Gastrocnemius medialis (tissue), 4 donors: ENCODE measurements at regions not wholly inside any gene's neighbourhood (a gene's known extent, or its start where the extent isn't known, plus 50 kb on each side); places are given as distances from the start of the nearest gene placed in this dataset.

Experiments used
- POLR2A ChIP-seq, 2 donors: fragments of 450-650 bp; IDR thresholded peaks; one replicate each; pipeline ENCODE4 v1.6.1; 2017; ENCODE audit warnings: antibody characterized with exemption in 2 of 2, mild to moderate bottlenecking in 2 of 2, moderate library complexity in 2 of 2
- TF ChIP-seq, protein P1 (sequence below), 5 experiments: fragments of 450-650 bp in 3 of 5; fragments of 200-600 bp in 2 of 5; sonication (generic) in 2 of 5; IDR thresholded peaks in 4 of 5; conservative IDR thresholded peaks in 1 of 5; 1 replicate in 4 of 5; 2 replicates in 1 of 5; pipeline ENCODE4 v1.5.1; 2016 to 2019; ENCODE audit warnings: antibody characterized with exemption in 5 of 5, mild to moderate bottlenecking in 3 of 5, moderate library complexity in 3 of 5

DNA sequence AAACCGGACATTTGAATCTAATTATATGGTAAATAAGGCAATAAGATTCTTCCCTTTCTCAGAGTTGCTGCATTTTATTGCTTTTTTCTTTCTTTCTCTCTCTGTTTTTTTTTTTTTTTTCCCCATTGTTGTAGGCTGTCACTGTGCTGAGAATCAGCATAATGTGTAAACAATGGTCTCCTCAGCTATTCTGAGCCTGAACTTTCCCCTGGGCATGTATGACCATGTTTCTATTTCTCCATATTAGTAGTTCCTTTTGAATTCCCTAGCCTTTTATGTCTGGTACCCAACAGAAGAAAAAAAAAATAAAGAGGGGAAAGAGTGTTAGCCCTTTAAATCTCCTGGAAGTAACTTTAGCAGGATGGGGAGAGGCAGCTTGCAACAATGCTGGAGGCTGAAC lies 1862.5 kb downstream of the SUCLG1 start:
- TF ChIP-seq POLR2A (IDR thresholded peaks at IDR 0.05) = no peak
- TF ChIP-seq, protein P1, sequence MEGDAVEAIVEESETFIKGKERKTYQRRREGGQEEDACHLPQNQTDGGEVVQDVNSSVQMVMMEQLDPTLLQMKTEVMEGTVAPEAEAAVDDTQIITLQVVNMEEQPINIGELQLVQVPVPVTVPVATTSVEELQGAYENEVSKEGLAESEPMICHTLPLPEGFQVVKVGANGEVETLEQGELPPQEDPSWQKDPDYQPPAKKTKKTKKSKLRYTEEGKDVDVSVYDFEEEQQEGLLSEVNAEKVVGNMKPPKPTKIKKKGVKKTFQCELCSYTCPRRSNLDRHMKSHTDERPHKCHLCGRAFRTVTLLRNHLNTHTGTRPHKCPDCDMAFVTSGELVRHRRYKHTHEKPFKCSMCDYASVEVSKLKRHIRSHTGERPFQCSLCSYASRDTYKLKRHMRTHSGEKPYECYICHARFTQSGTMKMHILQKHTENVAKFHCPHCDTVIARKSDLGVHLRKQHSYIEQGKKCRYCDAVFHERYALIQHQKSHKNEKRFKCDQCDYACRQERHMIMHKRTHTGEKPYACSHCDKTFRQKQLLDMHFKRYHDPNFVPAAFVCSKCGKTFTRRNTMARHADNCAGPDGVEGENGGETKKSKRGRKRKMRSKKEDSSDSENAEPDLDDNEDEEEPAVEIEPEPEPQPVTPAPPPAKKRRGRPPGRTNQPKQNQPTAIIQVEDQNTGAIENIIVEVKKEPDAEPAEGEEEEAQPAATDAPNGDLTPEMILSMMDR (IDR thresholded peaks at IDR 0.05 in 4 of 5, conservative IDR thresholded peaks at IDR 0.05 in 1 of 5) = no peak
